ENCODE measurements at regions not wholly inside any gene's neighbourhood (a gene's known extent, or its start where the extent isn't known, plus 50 kb on each side); places are given as distances from the start of the nearest gene placed in this dataset.

DNA sequence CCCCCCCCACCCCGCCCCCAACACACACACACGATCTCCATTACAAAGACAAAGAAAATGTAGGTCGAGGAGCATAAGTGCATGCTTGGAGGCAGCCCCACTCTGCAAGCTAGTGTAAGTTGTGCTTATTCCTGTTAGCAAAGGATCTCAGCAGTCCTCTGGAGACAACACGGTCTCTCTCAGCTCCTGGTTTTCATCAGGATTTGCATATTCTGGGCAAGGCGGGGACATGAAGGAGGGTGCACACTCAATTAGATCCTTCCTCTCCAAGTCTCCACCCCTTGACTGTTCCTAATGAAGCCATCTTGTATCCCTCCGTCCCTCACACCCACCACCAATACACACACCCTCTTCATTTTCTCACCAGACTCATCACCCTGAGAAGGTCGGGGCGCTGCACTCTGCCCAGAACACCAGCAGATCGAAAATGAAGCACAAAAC is 63.8 kb downstream of the MRPL46 start:
- TF ChIP-seq YY1 (IDR thresholded peaks at IDR 0.05; ENCODE audit: low read depth): no peak
- TF ChIP-seq, protein P1, sequence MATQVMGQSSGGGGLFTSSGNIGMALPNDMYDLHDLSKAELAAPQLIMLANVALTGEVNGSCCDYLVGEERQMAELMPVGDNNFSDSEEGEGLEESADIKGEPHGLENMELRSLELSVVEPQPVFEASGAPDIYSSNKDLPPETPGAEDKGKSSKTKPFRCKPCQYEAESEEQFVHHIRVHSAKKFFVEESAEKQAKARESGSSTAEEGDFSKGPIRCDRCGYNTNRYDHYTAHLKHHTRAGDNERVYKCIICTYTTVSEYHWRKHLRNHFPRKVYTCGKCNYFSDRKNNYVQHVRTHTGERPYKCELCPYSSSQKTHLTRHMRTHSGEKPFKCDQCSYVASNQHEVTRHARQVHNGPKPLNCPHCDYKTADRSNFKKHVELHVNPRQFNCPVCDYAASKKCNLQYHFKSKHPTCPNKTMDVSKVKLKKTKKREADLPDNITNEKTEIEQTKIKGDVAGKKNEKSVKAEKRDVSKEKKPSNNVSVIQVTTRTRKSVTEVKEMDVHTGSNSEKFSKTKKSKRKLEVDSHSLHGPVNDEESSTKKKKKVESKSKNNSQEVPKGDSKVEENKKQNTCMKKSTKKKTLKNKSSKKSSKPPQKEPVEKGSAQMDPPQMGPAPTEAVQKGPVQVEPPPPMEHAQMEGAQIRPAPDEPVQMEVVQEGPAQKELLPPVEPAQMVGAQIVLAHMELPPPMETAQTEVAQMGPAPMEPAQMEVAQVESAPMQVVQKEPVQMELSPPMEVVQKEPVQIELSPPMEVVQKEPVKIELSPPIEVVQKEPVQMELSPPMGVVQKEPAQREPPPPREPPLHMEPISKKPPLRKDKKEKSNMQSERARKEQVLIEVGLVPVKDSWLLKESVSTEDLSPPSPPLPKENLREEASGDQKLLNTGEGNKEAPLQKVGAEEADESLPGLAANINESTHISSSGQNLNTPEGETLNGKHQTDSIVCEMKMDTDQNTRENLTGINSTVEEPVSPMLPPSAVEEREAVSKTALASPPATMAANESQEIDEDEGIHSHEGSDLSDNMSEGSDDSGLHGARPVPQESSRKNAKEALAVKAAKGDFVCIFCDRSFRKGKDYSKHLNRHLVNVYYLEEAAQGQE (IDR thresholded peaks at IDR 0.05; ENCODE audit: low read depth): no peak
- no peak for TF ChIP-seq TAF1 (IDR thresholded peaks at IDR 0.05; ENCODE audit: low read depth)
- no peak for TF ChIP-seq FOXM1 (IDR thresholded peaks at IDR 0.05; ENCODE audit: borderline replicate concordance, low read depth)
- no peak for TF ChIP-seq EGR1 (IDR thresholded peaks at IDR 0.05)
- no peak for TF ChIP-seq CEBPB (IDR thresholded peaks at IDR 0.05)
- no peak for TF ChIP-seq TEAD4 (IDR thresholded peaks at IDR 0.05)
- TF ChIP-seq, protein P2, sequence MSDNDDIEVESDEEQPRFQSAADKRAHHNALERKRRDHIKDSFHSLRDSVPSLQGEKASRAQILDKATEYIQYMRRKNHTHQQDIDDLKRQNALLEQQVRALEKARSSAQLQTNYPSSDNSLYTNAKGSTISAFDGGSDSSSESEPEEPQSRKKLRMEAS (IDR thresholded peaks at IDR 0.05): no peak
- TF ChIP-seq TCF12 (IDR thresholded peaks at IDR 0.05; ENCODE audit: low read depth): no peak
- TF ChIP-seq EP300 (IDR thresholded peaks at IDR 0.05; ENCODE audit: borderline replicate concordance): no peak
- no peak for TF ChIP-seq RAD21 (IDR thresholded peaks at IDR 0.05; ENCODE audit: low read depth)
- no peak for TF ChIP-seq ZBTB7A (IDR thresholded peaks at IDR 0.05; ENCODE audit: low read depth)
- TF ChIP-seq NFIC (IDR thresholded peaks at IDR 0.05): no peak
- no peak for TF ChIP-seq CREB1 (IDR thresholded peaks at IDR 0.05; ENCODE audit: low read depth)
- TF ChIP-seq, protein P3, sequence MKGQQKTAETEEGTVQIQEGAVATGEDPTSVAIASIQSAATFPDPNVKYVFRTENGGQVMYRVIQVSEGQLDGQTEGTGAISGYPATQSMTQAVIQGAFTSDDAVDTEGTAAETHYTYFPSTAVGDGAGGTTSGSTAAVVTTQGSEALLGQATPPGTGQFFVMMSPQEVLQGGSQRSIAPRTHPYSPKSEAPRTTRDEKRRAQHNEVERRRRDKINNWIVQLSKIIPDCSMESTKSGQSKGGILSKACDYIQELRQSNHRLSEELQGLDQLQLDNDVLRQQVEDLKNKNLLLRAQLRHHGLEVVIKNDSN (IDR thresholded peaks at IDR 0.05): no peak

DNA sequence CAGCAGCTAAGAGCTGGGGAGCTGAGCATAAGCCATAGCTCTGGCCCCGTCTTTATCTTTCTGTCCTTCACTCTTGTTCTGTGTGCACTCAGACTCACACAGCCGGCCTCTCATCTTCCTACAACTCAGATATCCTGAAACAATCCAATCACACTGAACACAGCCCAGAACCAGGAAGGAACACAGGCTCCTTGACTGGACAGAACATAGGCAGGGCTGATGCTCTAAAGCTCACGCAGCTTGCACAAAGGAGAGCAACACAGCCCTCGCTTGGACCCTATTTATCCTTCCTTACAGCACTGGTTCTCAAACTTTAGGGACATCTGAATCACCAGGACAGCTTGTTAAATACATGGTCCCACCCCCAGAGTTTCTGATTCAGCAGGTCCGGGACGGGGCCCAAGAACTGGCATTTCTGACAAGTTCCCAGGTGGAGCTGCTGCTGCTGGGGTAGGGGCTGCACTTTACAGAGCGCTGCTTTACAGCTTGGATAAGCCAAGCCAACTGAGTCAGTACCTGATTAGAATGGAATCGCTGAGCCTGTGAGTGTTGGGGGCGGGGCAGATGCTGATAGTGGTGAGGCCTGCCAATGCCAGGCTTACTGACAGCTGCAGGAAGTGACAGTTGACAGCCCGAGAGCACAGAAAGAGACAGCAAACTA is 65.1 kb downstream of the MRPL46 start:
- TF ChIP-seq, protein P3 (IDR thresholded peaks at IDR 0.05): no peak

DNA sequence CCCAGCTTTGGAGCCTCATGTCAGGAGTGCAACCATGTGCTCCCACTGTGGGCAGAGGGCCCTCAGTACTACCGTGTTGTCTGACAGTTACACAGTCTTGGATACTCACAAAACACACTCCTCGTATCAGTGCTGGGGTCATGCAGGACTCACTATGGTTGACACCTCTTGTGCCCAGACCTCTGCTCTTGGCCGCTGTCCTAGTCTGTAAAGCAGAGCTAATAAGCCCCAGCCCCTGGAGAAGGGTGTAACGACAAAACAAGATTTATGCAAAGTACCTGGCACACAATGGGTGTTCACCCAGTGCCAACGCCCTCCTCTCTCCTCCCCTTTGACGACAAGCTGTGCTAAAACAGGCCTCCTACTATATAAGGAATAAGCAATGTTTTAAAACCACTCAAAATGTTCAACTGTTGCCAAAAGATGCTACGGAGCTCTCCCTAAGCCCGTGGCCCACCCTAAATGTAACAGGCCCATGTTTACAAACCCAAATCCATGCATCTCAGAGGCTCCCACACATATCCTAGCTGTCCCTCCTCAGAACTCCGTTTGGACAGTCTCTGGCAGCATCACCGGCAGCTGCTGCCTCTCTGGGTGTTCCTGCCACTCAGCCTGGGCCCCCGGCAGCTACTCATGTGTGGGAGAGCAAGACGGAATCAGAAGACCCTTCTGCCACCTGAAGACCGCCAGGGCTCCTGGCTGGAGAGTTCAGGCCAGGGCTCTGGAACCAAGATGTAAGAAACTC is 65.8 kb downstream of the MRPL46 start:
- TF ChIP-seq TAF1 (IDR thresholded peaks at IDR 0.05; ENCODE audit: low read depth): no peak
- no peak for TF ChIP-seq ZBTB7A (IDR thresholded peaks at IDR 0.05; ENCODE audit: low read depth)
- TF ChIP-seq FOXM1 (IDR thresholded peaks at IDR 0.05; ENCODE audit: borderline replicate concordance, low read depth): no peak
- TF ChIP-seq CREB1 (IDR thresholded peaks at IDR 0.05; ENCODE audit: low read depth): no peak
- no peak for TF ChIP-seq NFIC (IDR thresholded peaks at IDR 0.05)
- TF ChIP-seq YY1 (IDR thresholded peaks at IDR 0.05; ENCODE audit: low read depth): no peak
- TF ChIP-seq, protein P1 (IDR thresholded peaks at IDR 0.05; ENCODE audit: low read depth): no peak
- TF ChIP-seq, protein P2 (IDR thresholded peaks at IDR 0.05): no peak
- no peak for TF ChIP-seq EGR1 (IDR thresholded peaks at IDR 0.05)
- no peak for TF ChIP-seq TCF12 (IDR thresholded peaks at IDR 0.05; ENCODE audit: low read depth)
- TF ChIP-seq RAD21 (IDR thresholded peaks at IDR 0.05; ENCODE audit: low read depth): no peak
- TF ChIP-seq, protein P3 (IDR thresholded peaks at IDR 0.05): no peak
- no peak for TF ChIP-seq TEAD4 (IDR thresholded peaks at IDR 0.05)
- TF ChIP-seq EP300 (IDR thresholded peaks at IDR 0.05; ENCODE audit: borderline replicate concordance): no peak
- no peak for TF ChIP-seq CEBPB (IDR thresholded peaks at IDR 0.05)

DNA sequence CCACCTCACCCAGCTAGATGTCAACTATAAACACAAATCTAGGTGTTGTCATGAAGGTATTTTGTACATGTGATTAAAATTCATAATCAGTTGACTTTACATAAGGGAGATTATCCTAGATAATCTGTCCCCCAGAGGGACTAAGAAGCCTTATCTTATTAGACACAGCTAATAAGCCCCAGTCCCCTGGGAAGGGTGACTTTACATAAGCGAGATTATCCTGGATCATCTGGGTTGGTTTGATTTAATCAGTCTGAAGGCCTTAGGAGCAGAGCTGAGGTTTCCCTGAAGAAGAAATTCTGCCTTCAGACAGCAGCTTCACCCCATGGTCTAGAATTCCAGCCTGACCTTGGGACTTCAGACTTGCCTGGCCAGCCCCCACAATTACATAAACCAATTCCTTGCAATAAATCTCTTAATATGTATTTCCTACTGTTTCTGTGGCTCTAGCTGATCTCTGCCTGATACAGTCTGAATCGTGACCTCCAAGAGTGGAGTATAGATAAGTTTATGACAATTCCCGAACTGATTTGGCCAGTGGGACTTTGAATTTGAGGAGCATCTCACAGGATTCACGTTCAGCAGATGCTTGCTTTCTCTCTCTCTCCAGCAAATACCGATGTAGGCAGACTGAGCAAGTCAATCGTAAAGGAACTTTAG is 66.5 kb downstream of the MRPL46 start:
- TF ChIP-seq, protein P3 (IDR thresholded peaks at IDR 0.05): no peak
- TF ChIP-seq TCF12 (IDR thresholded peaks at IDR 0.05; ENCODE audit: low read depth) (no peak), EGR1 (IDR thresholded peaks at IDR 0.05) (no peak), RAD21 (IDR thresholded peaks at IDR 0.05; ENCODE audit: low read depth) (no peak), YY1 (IDR thresholded peaks at IDR 0.05; ENCODE audit: low read depth) (no peak), EP300 (IDR thresholded peaks at IDR 0.05; ENCODE audit: borderline replicate concordance) (no peak), CEBPB (IDR thresholded peaks at IDR 0.05) (no peak), TAF1 (IDR thresholded peaks at IDR 0.05; ENCODE audit: low read depth) (no peak), CREB1 (IDR thresholded peaks at IDR 0.05; ENCODE audit: low read depth) (no peak), ZBTB7A (IDR thresholded peaks at IDR 0.05; ENCODE audit: low read depth) (no peak), TEAD4 (IDR thresholded peaks at IDR 0.05) (no peak), NFIC (IDR thresholded peaks at IDR 0.05) (no peak), FOXM1 (IDR thresholded peaks at IDR 0.05; ENCODE audit: borderline replicate concordance, low read depth) (no peak)
- TF ChIP-seq, protein P1 (IDR thresholded peaks at IDR 0.05; ENCODE audit: low read depth): no peak
- TF ChIP-seq, protein P2 (IDR thresholded peaks at IDR 0.05): no peak

Measured in Ishikawa (cell line).